ENCODE measurements at regions not wholly inside any gene's neighbourhood (a gene's known extent, or its start where the extent isn't known, plus 50 kb on each side); places are given as distances from the start of the nearest gene placed in this dataset.

DNA sequence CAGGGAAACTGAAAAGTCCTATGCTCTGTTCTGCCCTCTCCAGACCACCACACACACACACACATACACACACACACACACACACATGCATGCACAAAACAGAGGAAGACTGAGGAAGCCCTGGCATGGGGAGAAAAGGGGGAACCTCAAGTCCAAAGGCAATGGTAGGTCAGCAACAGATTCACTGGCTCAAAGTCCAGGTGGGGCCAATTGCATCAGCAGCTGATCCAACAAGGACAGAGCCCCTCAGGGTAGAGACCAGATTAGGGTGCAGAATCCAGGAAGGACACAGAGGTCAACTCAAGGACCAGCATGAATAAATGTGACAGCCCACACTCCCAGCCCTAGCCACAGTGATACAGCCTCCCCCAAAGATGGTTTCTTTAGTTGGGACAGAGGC is 425.0 kb upstream of the SOX5 start:
- intact Hi-C loops (cut with DNase I; ENCODE audit: low total_unique reads), result no loop called here
- Histone ChIP-seq H3K4me3 (no peak overlapping the region), H3K36me3 (no peaks in the 10 kb centered on the region), H3K27me3 (no peaks in the 10 kb centered on the region), H3K4me1 (no peaks in the 10 kb centered on the region), H3K27ac (no peak overlapping the region), H3K9me3 (no peaks in the 10 kb centered on the region)
- TF ChIP-seq, protein P1, sequence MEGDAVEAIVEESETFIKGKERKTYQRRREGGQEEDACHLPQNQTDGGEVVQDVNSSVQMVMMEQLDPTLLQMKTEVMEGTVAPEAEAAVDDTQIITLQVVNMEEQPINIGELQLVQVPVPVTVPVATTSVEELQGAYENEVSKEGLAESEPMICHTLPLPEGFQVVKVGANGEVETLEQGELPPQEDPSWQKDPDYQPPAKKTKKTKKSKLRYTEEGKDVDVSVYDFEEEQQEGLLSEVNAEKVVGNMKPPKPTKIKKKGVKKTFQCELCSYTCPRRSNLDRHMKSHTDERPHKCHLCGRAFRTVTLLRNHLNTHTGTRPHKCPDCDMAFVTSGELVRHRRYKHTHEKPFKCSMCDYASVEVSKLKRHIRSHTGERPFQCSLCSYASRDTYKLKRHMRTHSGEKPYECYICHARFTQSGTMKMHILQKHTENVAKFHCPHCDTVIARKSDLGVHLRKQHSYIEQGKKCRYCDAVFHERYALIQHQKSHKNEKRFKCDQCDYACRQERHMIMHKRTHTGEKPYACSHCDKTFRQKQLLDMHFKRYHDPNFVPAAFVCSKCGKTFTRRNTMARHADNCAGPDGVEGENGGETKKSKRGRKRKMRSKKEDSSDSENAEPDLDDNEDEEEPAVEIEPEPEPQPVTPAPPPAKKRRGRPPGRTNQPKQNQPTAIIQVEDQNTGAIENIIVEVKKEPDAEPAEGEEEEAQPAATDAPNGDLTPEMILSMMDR (IDR thresholded peaks at IDR 0.05), result no peak
- TF ChIP-seq POLR2A (IDR thresholded peaks at IDR 0.05), result no peak
- no peak for TF ChIP-seq POLR2AphosphoS5 (IDR thresholded peaks at IDR 0.05)
- no peak for DNase-seq (ENCODE audit: low spot score in 2 of 2)

DNA sequence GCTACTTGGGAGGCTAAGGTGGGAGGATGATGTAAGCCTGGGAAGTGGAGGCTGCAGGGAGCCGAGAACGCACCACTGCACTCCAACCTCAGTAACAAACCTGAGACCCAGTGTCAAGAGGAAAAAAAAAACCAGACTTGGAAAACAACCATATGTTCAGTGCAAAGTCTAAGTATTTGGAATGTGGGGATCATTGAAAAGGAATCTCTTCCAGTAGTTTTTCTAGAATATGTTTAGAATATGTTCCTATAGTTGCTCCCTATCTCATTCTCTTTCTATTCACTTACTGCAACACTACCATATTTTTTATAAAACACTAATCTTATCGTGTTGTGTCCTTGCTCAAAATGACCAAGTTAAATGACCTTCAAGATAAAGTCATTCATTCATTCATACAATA is 423.5 kb upstream of the SOX5 start:
- TF ChIP-seq POLR2A (IDR thresholded peaks at IDR 0.05), result no peak
- no peak for TF ChIP-seq POLR2AphosphoS5 (IDR thresholded peaks at IDR 0.05)
- TF ChIP-seq, protein P1 (IDR thresholded peaks at IDR 0.05), result no peak
- Histone ChIP-seq H3K4me3 (no peak overlapping the region), H3K4me1 (no peaks in the 10 kb centered on the region), H3K27me3 (no peaks in the 10 kb centered on the region), H3K36me3 (no peaks in the 10 kb centered on the region), H3K9me3 (no peaks in the 10 kb centered on the region), H3K27ac (no peak overlapping the region)
- no peak for DNase-seq (ENCODE audit: low spot score in 2 of 2)
- intact Hi-C loops (cut with DNase I; ENCODE audit: low total_unique reads), result no loop called here

DNA sequence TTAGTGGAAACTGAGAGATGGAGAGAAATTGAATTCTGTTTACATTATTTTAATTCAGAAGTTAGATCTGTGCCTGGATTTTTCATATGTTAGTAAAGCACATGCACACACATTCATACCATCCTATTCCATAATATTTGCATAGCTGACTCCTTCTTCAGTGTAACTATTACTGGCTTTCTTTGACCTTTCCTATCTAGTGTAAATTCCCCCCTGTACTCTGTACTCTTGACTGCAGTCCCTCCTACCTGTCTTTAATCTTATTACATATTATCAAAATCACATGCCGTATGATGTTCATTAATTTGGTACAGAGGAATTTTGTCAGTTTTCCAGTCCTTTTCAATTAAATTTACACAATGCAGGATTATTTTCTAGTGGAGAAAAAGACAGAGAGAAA is 417.0 kb upstream of the SOX5 start:
- Histone ChIP-seq H3K27me3 (no peaks in the 10 kb centered on the region), H3K4me1 (no peaks in the 10 kb centered on the region), H3K27ac (no peak overlapping the region), H3K9me3 (no peaks in the 10 kb centered on the region), H3K36me3 (no peaks in the 10 kb centered on the region), H3K4me3 (no peak overlapping the region)
- no peak for TF ChIP-seq POLR2A (IDR thresholded peaks at IDR 0.05)
- TF ChIP-seq POLR2AphosphoS5 (IDR thresholded peaks at IDR 0.05), result no peak
- TF ChIP-seq, protein P1 (IDR thresholded peaks at IDR 0.05), result no peak
- DNase-seq (ENCODE audit: low spot score in 2 of 2), result no peak
- intact Hi-C loops (cut with DNase I; ENCODE audit: low total_unique reads), result no loop called here

DNA sequence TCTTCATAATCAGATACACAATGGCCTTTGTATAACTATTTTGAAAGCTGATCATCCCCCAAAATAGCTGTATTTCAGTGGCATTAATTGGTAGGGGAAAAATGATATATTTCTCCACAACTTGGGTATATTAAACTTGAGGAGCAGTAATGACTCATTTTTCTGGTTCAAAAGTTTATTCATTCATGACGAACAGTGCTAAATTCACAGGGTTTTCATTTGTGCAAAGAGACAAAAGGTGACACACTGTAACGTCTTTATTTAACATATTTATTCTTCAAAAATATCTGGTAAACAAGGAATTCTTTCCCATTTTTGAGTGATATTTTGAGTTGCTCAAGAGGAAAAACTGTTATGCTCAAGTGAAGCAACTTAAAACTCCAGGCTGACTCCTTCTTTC is 415.5 kb upstream of the SOX5 start:
- no peak for DNase-seq (ENCODE audit: low spot score in 2 of 2)
- no peak for TF ChIP-seq POLR2A (IDR thresholded peaks at IDR 0.05)
- TF ChIP-seq, protein P1 (IDR thresholded peaks at IDR 0.05), result no peak
- TF ChIP-seq POLR2AphosphoS5 (IDR thresholded peaks at IDR 0.05), result no peak
- no peaks in the 10 kb centered on the region for H3K36me3 ChIP-seq
- no peaks in the 10 kb centered on the region for H3K4me1 ChIP-seq
- H3K27ac ChIP-seq, result no peak overlapping the region
- no peaks in the 10 kb centered on the region for H3K27me3 ChIP-seq
- no peaks in the 10 kb centered on the region for H3K9me3 ChIP-seq
- H3K4me3 ChIP-seq, result no peak overlapping the region
- intact Hi-C loops (cut with DNase I; ENCODE audit: low total_unique reads), result no loop called here

DNA sequence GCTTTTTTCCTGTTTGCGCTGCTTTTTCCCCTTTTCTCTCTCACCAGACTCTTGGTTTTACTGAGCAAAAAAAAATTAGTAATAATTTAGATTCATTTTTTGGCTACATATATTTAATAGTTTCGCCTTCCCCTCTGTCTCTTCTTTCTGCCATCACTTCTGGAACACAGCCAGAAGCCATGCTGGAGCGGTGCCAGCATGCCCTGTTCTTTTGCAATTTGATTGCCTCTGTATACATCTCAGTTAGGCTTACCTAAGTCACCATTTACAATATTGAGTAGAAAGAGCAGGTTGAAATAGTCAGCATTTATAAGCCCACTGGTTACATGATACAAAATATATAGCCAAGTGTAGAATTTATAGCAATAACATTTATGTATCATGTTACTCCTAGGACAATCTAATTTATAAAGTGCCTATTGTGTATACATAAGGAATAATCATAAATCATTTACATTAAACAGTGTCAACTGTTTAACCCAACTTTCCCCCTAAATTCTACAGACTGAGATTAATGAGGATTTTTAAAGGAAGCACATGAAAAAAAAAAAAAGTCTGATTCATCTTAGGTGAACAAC is 413.8 kb upstream of the SOX5 start:
- H3K4me3 ChIP-seq, result no peak overlapping the region
- no peaks in the 10 kb centered on the region for H3K36me3 ChIP-seq
- intact Hi-C loops (cut with DNase I; ENCODE audit: low total_unique reads), result no loop called here
- TF ChIP-seq POLR2AphosphoS5 (IDR thresholded peaks at IDR 0.05), result no peak
- no peak for TF ChIP-seq POLR2A (IDR thresholded peaks at IDR 0.05)
- TF ChIP-seq, protein P1 (IDR thresholded peaks at IDR 0.05), result no peak
- no peaks in the 10 kb centered on the region for H3K27me3 ChIP-seq
- H3K4me1 ChIP-seq, result no peaks in the 10 kb centered on the region
- no peak overlapping the region for H3K27ac ChIP-seq
- H3K9me3 ChIP-seq, result no peaks in the 10 kb centered on the region
- DNase-seq (ENCODE audit: low spot score in 2 of 2), result no peak

Measured in breast epithelium (tissue), 4 donors.